GM12878 (cell line): ENCODE measurements at regions not wholly inside any gene's neighbourhood (a gene's known extent, or its start where the extent isn't known, plus 50 kb on each side); places are given as distances from the start of the nearest gene placed in this dataset.

Experiments used
- EP300 ChIP-seq, 2 experiments: fragments of 150-350 bp in 1 of 2; IDR thresholded peaks; 2 replicates each; pipeline ENCODE4 v1.6.1; 2011 to 2012; ENCODE audit warnings: low read depth in 2 of 2, low read length in 2 of 2, borderline replicate concordance in 1 of 2, improper control_type of control experiment in 1 of 2, inconsistent platforms in 1 of 2; ENCODE audit not compliant: control insufficient read depth in 1 of 2
- MXI1 ChIP-seq: fragments of 150-350 bp; IDR thresholded peaks from 2 replicates; pipeline ENCODE4 v1.6.1; 2011; ENCODE audit warnings: low read depth, mild to moderate bottlenecking, inconsistent platforms, low read length, improper control_type of control experiment
- POLR2A ChIP-seq: IDR thresholded peaks from 2 replicates; pipeline ENCODE4 v1.6.1; 2011; ENCODE audit warnings: low read depth, mild to moderate bottlenecking, low read length
- RCOR1 ChIP-seq: conservative IDR thresholded peaks from 2 replicates; pipeline ENCODE4 v1.6.1; 2012; ENCODE audit warnings: low read depth, low read length, improper control_type of control experiment
- SMAD1 ChIP-seq: fragments of 450-650 bp; IDR thresholded peaks from 2 replicates; pipeline ENCODE4 v1.6.1; 2018; ENCODE audit warnings: mild to moderate bottlenecking, low read depth; ENCODE audit not compliant: partially characterized antibody
- TF ChIP-seq, protein P1 (sequence below): fragments of 450-650 bp; IDR thresholded peaks from 2 replicates; pipeline ENCODE4 v1.6.1; 2014; ENCODE audit warnings: mild to moderate bottlenecking

GRCh38 chr21:23695443-23695842, 1911.8 kb downstream of the MRPL39 start:
- TF ChIP-seq, protein P1, sequence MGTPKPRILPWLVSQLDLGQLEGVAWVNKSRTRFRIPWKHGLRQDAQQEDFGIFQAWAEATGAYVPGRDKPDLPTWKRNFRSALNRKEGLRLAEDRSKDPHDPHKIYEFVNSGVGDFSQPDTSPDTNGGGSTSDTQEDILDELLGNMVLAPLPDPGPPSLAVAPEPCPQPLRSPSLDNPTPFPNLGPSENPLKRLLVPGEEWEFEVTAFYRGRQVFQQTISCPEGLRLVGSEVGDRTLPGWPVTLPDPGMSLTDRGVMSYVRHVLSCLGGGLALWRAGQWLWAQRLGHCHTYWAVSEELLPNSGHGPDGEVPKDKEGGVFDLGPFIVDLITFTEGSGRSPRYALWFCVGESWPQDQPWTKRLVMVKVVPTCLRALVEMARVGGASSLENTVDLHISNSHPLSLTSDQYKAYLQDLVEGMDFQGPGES, result no peak
- TF ChIP-seq RCOR1, result no peak
- TF ChIP-seq EP300 (IDR thresholded peaks at IDR 0.05; ENCODE audit: borderline replicate concordance in 1 of 2, control insufficient read depth in 1 of 2, low read depth in 2 of 2, low read length in 2 of 2), result no peak
- no peak for TF ChIP-seq POLR2A
- no peak for TF ChIP-seq SMAD1
- TF ChIP-seq MXI1, result no peak
